GM18951 (cell line): ENCODE measurements at regions not wholly inside any gene's neighbourhood (a gene's known extent, or its start where the extent isn't known, plus 50 kb on each side); places are given as distances from the start of the nearest gene placed in this dataset.
"Not testable (repeated sequence)": the region's sequence is repeated elsewhere in the genome, so short reads cannot be mapped to it uniquely, and the experiment has no call there.

ENCODE experiments used
- POLR2A ChIP-seq: IDR thresholded peaks from 4 replicates; pipeline ENCODE4 v1.6.1; 2011; ENCODE audit warnings: mild to moderate bottlenecking; ENCODE audit not compliant: insufficient read length, insufficient read depth; ENCODE audit errors: extremely low read depth
- in situ Hi-C: fragments of 300-500 bp; cut with MboI; formaldehyde crosslinking; loops from one replicate; pipeline ENCODE4 v1.12.0; 2022; ENCODE audit warnings: low sequenced_read_pairs, mixed read lengths, inconsistent platforms; ENCODE audit not compliant: unreplicated experiment

- in situ Hi-C loops, result no loop called here
- no peak for TF ChIP-seq POLR2A
These were observed 82.3 kb downstream of the MAGEE1 start for GRCh38 chrX:76509775-76510174.

- no peak for TF ChIP-seq POLR2A
- in situ Hi-C loops, result no loop called here
These were observed 90.0 kb downstream of the MAGEE1 start for GRCh38 chrX:76517544-76517943.

- no peak for TF ChIP-seq POLR2A
- in situ Hi-C loops, result no loop called here
These were observed 93.0 kb downstream of the MAGEE1 start for GRCh38 chrX:76520273-76521054.

- in situ Hi-C loops, result not testable (repeated sequence)
These were observed 108.2 kb downstream of the MAGEE1 start for GRCh38 chrX:76535675-76536074.

- in situ Hi-C loops, result no loop called here
- TF ChIP-seq POLR2A, result no peak
These were observed 111.3 kb downstream of the MAGEE1 start for GRCh38 chrX:76538860-76539259.

GRCh38 chrX:76543381-76543780 lies 115.9 kb downstream of the MAGEE1 start:
- in situ Hi-C loops, result not testable (repeated sequence)

- in situ Hi-C loops, result loop anchor here (25.0 kb wide), 1 partner anchor 1087 kb away; no protein-coding TSS in a partner anchor
- no peak for TF ChIP-seq POLR2A
These were observed 122.5 kb downstream of the MAGEE1 start for GRCh38 chrX:76550016-76550415.

GRCh38 chrX:76555269-76555668 lies 127.8 kb downstream of the MAGEE1 start:
- no peak for TF ChIP-seq POLR2A
- in situ Hi-C loops, result loop anchor here (25.0 kb wide), 1 partner anchor 1082 kb away; no protein-coding TSS in a partner anchor

- TF ChIP-seq POLR2A, result no peak
- in situ Hi-C loops, result loop anchor here (25.0 kb wide), 1 partner anchor 1081 kb away; no protein-coding TSS in a partner anchor
These were observed 128.3 kb downstream of the MAGEE1 start for GRCh38 chrX:76555816-76556215.

GRCh38 chrX:76564842-76565241 lies 137.3 kb downstream of the MAGEE1 start:
- in situ Hi-C loops, result loop anchor here (25.0 kb wide), 1 partner anchor 1072 kb away; no protein-coding TSS in a partner anchor

- in situ Hi-C loops, result no loop called here
These were observed 177.9 kb downstream of the MAGEE1 start for GRCh38 chrX:76605390-76605789.

GRCh38 chrX:76617020-76617419 lies 189.5 kb downstream of the MAGEE1 start:
- TF ChIP-seq POLR2A, result no peak
- in situ Hi-C loops, result no loop called here

More at GRCh38 chrX:76605390-76605789, 177.9 kb downstream of the MAGEE1 start:
- TF ChIP-seq POLR2A, result no peak

- in situ Hi-C loops, result no loop called here
- no peak for TF ChIP-seq POLR2A
These were observed 216.1 kb downstream of the MAGEE1 start for GRCh38 chrX:76643590-76643989.

- in situ Hi-C loops, result not testable (repeated sequence)
These were observed 223.9 kb downstream of the MAGEE1 start for GRCh38 chrX:76651369-76651768.

GRCh38 chrX:76657499-76657898 lies 230.0 kb downstream of the MAGEE1 start:
- in situ Hi-C loops, result no loop called here
- no peak for TF ChIP-seq POLR2A
